ENCODE measurements at regions not wholly inside any gene's neighbourhood (a gene's known extent, or its start where the extent isn't known, plus 50 kb on each side); places are given as distances from the start of the nearest gene placed in this dataset.
"Not testable (repeated sequence)": the region's sequence is repeated elsewhere in the genome, so short reads cannot be mapped to it uniquely, and the experiment has no call there.

DNA sequence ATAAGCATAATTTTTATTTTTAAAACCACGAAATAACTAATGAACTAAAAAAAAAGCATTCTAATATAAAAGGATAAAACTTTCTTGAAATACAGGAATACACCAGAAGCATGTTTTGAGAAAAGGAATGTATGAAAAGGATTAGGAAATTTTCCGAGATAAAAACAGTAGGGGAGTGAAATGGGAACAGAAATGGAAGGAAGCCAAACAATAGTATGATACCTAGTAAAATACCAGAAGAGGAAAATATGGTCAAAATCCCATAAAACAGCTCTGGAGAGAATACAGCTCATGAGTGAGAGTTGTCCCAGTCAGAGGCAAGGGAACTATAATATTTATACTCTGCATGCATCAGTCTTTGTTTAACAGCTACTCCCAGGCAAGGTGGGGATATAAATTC lies 1016.2 kb downstream of the SLC6A15 start:
- H3K23ac ChIP-seq (ENCODE audit: low read length) = no peak overlapping the region
- no peak overlapping the region for H3K18ac ChIP-seq (ENCODE audit: low read length)
- no peak overlapping the region for H4K5ac ChIP-seq (ENCODE audit: low read length)
- H3K4me1 ChIP-seq (ENCODE audit: control insufficient read depth, low read depth, low read length) = no peaks in the 10 kb centered on the region
- H2BK15ac ChIP-seq (replicated peaks; ENCODE audit: low read depth) = no peak overlapping the region
- H2AK5ac ChIP-seq (ENCODE audit: low read length) = no peak overlapping the region
- H3K27ac ChIP-seq (ENCODE audit: low read depth, low read length) = no peak overlapping the region
- DNase-seq = peak; percentile 4
- H3K79me2 ChIP-seq (ENCODE audit: control insufficient read depth, insufficient read depth, low read length) = no peaks in the 10 kb centered on the region
- H3K56ac ChIP-seq (ENCODE audit: low read length) = no peak overlapping the region
- no CpG with 5 or more reads among the region's 2 CpGs for WGBS (ENCODE audit: extremely low coverage, insufficient coverage, low lambda C conversion rate)
- no peaks in the 10 kb centered on the region for H3K79me1 ChIP-seq (ENCODE audit: low read length)
- H2BK5ac ChIP-seq (ENCODE audit: low read length) = no peak overlapping the region
- no peak overlapping the region for H2BK120ac ChIP-seq (ENCODE audit: low read depth, low read length)
- H3K9ac ChIP-seq (ENCODE audit: low read length) = no peak overlapping the region
- no peak overlapping the region for H4K8ac ChIP-seq (ENCODE audit: low read depth, low read length)
- no peak overlapping the region for H3K4me2 ChIP-seq (ENCODE audit: low read length)
- H3K4me3 ChIP-seq (ENCODE audit: low read length) = no peak overlapping the region
- no peaks in the 10 kb centered on the region for H3K36me3 ChIP-seq (ENCODE audit: control insufficient read depth, insufficient read depth, low read length)
- no peaks in the 10 kb centered on the region for H3K27me3 ChIP-seq (ENCODE audit: insufficient read depth, low read length, poor library complexity)
- H3K4ac ChIP-seq (ENCODE audit: low read depth, low read length) = no peak overlapping the region

DNA sequence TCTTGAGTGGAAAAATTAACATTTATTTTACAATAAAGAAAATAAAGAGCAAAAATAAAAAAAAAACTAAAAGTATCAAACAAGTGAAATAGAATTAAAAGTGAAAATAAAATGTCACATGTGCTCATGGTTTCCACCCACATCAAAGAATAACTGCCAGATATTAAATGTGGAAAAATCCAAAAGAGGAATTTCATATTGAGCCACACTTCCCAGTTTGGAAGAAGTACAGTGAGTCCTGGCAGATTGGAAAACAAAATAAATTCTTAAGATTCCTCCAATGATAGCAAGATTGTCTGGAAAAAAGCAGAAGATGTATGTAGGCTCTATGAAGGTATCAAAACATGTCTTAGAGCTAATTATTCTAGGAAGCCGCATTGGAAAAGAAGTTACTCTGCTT lies 1019.5 kb downstream of the SLC6A15 start:
- Histone ChIP-seq H2BK5ac (ENCODE audit: low read length) (no peak overlapping the region), H3K4me1 (ENCODE audit: control insufficient read depth, low read depth, low read length) (no peaks in the 10 kb centered on the region), H3K18ac (ENCODE audit: low read length) (no peak overlapping the region), H2AK5ac (ENCODE audit: low read length) (no peak overlapping the region), H3K79me1 (ENCODE audit: low read length) (no peaks in the 10 kb centered on the region), H3K4ac (ENCODE audit: low read depth, low read length) (no peak overlapping the region), H2BK15ac (replicated peaks; ENCODE audit: low read depth) (no peak overlapping the region), H3K27ac (ENCODE audit: low read depth, low read length) (no peak overlapping the region), H3K4me2 (ENCODE audit: low read length) (no peak overlapping the region), H3K9ac (ENCODE audit: low read length) (no peak overlapping the region), H3K27me3 (ENCODE audit: insufficient read depth, low read length, poor library complexity) (no peaks in the 10 kb centered on the region), H3K4me3 (ENCODE audit: low read length) (no peak overlapping the region), H3K36me3 (ENCODE audit: control insufficient read depth, insufficient read depth, low read length) (no peaks in the 10 kb centered on the region), H2BK120ac (ENCODE audit: low read depth, low read length) (no peak overlapping the region), H4K8ac (ENCODE audit: low read depth, low read length) (no peak overlapping the region), H3K79me2 (ENCODE audit: control insufficient read depth, insufficient read depth, low read length) (no peaks in the 10 kb centered on the region), H3K23ac (ENCODE audit: low read length) (no peak overlapping the region), H4K5ac (ENCODE audit: low read length) (no peak overlapping the region), H3K56ac (ENCODE audit: low read length) (no peak overlapping the region)
- WGBS (ENCODE audit: extremely low coverage, insufficient coverage, low lambda C conversion rate) = no CpG with 5 or more reads among the region's 1 CpG
- DNase-seq = no peak

DNA sequence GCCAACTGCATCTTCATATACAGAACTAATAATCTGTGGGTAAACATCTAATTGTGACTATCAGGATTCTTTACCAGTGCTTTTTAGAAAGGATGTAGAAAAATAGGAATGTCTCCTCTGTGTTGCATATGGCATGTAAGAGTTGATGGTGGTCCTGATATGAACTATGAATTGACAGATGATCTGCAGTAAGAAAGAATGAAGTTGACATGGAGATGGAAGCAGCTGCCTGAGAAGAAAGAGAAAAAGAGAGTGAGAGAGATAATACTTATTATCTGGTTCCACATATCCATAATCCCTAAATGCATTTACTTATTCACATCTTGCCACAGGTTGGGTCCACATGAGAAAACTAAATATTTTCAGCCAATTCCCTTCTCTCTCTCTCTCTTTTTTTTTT lies 1022.9 kb downstream of the SLC6A15 start:
- H3K9ac ChIP-seq (ENCODE audit: low read length) = no peak overlapping the region
- H3K4me2 ChIP-seq (ENCODE audit: low read length) = no peak overlapping the region
- no peak for DNase-seq
- no peak overlapping the region for H4K5ac ChIP-seq (ENCODE audit: low read length)
- no peak overlapping the region for H2BK5ac ChIP-seq (ENCODE audit: low read length)
- H3K27me3 ChIP-seq (ENCODE audit: insufficient read depth, low read length, poor library complexity) = no peaks in the 10 kb centered on the region
- no peak overlapping the region for H2BK120ac ChIP-seq (ENCODE audit: low read depth, low read length)
- H3K4ac ChIP-seq (ENCODE audit: low read depth, low read length) = no peak overlapping the region
- H3K79me1 ChIP-seq (ENCODE audit: low read length) = no peaks in the 10 kb centered on the region
- no peaks in the 10 kb centered on the region for H3K36me3 ChIP-seq (ENCODE audit: control insufficient read depth, insufficient read depth, low read length)
- no peak overlapping the region for H3K18ac ChIP-seq (ENCODE audit: low read length)
- H3K4me3 ChIP-seq (ENCODE audit: low read length) = no peak overlapping the region
- no peaks in the 10 kb centered on the region for H3K4me1 ChIP-seq (ENCODE audit: control insufficient read depth, low read depth, low read length)
- no peak overlapping the region for H2BK15ac ChIP-seq (replicated peaks; ENCODE audit: low read depth)
- no peaks in the 10 kb centered on the region for H3K79me2 ChIP-seq (ENCODE audit: control insufficient read depth, insufficient read depth, low read length)
- H3K27ac ChIP-seq (ENCODE audit: low read depth, low read length) = no peak overlapping the region
- no peak overlapping the region for H3K23ac ChIP-seq (ENCODE audit: low read length)
- no peak overlapping the region for H3K56ac ChIP-seq (ENCODE audit: low read length)
- no peak overlapping the region for H4K8ac ChIP-seq (ENCODE audit: low read depth, low read length)
- H2AK5ac ChIP-seq (ENCODE audit: low read length) = no peak overlapping the region

DNA sequence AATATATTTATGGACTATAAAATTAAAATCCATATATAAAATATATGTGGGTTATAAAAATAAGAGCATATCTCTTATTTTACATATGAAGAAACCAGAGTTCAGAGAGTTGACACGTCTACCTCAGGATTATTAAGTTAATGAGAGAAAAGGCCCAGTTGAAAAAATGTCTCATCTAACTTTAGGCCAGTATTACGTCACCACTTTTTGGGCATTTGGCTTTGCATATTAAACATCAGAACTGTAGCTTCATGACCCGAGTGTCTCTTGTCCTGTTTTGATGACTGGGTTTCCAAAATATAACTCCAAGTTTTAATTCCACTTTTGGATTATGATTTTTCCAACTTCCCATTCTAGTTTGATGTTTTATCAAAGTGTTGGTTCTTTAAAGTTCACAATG lies 1026.1 kb downstream of the SLC6A15 start:
- no peaks in the 10 kb centered on the region for H3K79me2 ChIP-seq (ENCODE audit: control insufficient read depth, insufficient read depth, low read length)
- H3K4ac ChIP-seq (ENCODE audit: low read depth, low read length) = no peak overlapping the region
- H3K36me3 ChIP-seq (ENCODE audit: control insufficient read depth, insufficient read depth, low read length) = no peaks in the 10 kb centered on the region
- no peak overlapping the region for H2BK15ac ChIP-seq (replicated peaks; ENCODE audit: low read depth)
- H3K9ac ChIP-seq (ENCODE audit: low read length) = no peak overlapping the region
- H4K5ac ChIP-seq (ENCODE audit: low read length) = no peak overlapping the region
- no peaks in the 10 kb centered on the region for H3K27me3 ChIP-seq (ENCODE audit: insufficient read depth, low read length, poor library complexity)
- H3K27ac ChIP-seq (ENCODE audit: low read depth, low read length) = no peak overlapping the region
- no peak overlapping the region for H2BK5ac ChIP-seq (ENCODE audit: low read length)
- H3K18ac ChIP-seq (ENCODE audit: low read length) = no peak overlapping the region
- H2AK5ac ChIP-seq (ENCODE audit: low read length) = no peak overlapping the region
- H3K4me3 ChIP-seq (ENCODE audit: low read length) = no peak overlapping the region
- no peak overlapping the region for H4K8ac ChIP-seq (ENCODE audit: low read depth, low read length)
- H3K4me2 ChIP-seq (ENCODE audit: low read length) = no peak overlapping the region
- no peak overlapping the region for H3K23ac ChIP-seq (ENCODE audit: low read length)
- H3K56ac ChIP-seq (ENCODE audit: low read length) = no peak overlapping the region
- no peak overlapping the region for H2BK120ac ChIP-seq (ENCODE audit: low read depth, low read length)
- H3K79me1 ChIP-seq (ENCODE audit: low read length) = no peaks in the 10 kb centered on the region
- no peaks in the 10 kb centered on the region for H3K4me1 ChIP-seq (ENCODE audit: control insufficient read depth, low read depth, low read length)
- no CpG with 5 or more reads among the region's 3 CpGs for WGBS (ENCODE audit: extremely low coverage, insufficient coverage, low lambda C conversion rate)
- no peak for DNase-seq

DNA sequence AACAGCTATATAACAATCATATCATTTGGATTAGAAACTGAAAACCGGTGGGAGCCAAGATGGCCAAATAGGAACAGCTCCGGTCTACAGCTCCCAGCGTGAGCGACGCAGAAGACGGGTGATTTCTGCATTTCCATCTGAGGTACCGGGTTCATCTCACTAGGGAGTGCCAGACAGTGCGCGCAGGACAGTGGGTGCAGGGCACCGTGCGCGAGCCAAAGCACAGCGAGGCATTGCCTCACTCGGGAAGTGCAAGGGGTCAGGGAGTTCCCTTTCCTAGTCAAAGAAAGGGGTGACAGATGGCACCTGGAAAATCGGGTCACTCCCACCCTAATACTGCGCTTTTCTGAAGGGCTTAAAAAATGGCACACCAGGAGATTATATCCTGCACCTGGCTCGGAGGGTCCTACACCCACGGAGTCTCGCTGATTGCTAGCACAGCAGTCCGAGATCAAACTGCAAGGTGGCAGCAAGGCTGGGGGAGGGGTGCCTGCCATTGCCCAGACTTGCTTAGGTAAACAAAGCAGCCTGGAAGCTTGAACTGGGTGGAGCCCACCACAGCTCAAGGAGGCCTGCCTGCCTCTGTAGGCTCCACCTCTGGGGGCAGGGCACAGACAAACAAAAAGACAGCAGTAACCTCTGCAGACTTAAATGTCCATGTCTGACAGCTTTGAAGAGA lies 1041.5 kb downstream of the SLC6A15 start:
- H3K4ac ChIP-seq (ENCODE audit: low read depth, low read length); H2BK5ac ChIP-seq (ENCODE audit: low read length); H2AK5ac ChIP-seq (ENCODE audit: low read length); DNase-seq; H4K5ac ChIP-seq (ENCODE audit: low read length); H3K79me1 ChIP-seq (ENCODE audit: low read length); H2BK120ac ChIP-seq (ENCODE audit: low read depth, low read length); H3K79me2 ChIP-seq (ENCODE audit: control insufficient read depth, insufficient read depth, low read length); H3K4me3 ChIP-seq (ENCODE audit: low read length); H3K27ac ChIP-seq (ENCODE audit: low read depth, low read length); H3K4me1 ChIP-seq (ENCODE audit: control insufficient read depth, low read depth, low read length); H3K23ac ChIP-seq (ENCODE audit: low read length); H3K9ac ChIP-seq (ENCODE audit: low read length); H3K18ac ChIP-seq (ENCODE audit: low read length); H3K27me3 ChIP-seq (ENCODE audit: insufficient read depth, low read length, poor library complexity); H3K36me3 ChIP-seq (ENCODE audit: control insufficient read depth, insufficient read depth, low read length); H4K8ac ChIP-seq (ENCODE audit: low read depth, low read length); H2BK15ac ChIP-seq (replicated peaks; ENCODE audit: low read depth); H3K56ac ChIP-seq (ENCODE audit: low read length); H3K4me2 ChIP-seq (ENCODE audit: low read length): not testable (repeated sequence)
- no CpG with 5 or more reads among the region's 20 CpGs for WGBS (ENCODE audit: extremely low coverage, insufficient coverage, low lambda C conversion rate)

DNA sequence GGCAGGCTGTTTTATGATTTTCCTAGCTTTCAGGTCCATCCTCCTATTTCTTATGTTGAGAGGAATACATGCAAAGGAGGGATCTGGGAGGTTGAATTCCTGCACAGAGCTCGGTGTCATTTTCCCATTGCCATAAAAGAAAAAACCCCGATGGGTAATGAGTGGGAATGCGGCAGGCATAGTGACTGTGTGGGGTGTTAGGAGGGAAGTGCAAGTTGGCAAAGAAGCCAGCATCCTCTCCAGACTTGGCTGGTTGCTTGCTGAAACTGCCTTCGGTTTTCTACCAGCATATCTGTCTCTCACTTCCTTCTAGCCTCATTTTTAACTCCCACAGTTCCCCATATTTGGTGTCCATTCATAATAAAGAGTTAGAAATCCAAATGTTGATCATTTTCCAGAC lies 1046.1 kb downstream of the SLC6A15 start:
- Histone ChIP-seq H3K4ac (ENCODE audit: low read depth, low read length) (no peak overlapping the region), H3K56ac (ENCODE audit: low read length) (no peak overlapping the region), H3K79me2 (ENCODE audit: control insufficient read depth, insufficient read depth, low read length) (no peaks in the 10 kb centered on the region), H2BK15ac (replicated peaks; ENCODE audit: low read depth) (no peak overlapping the region), H2BK120ac (ENCODE audit: low read depth, low read length) (no peak overlapping the region), H2AK5ac (ENCODE audit: low read length) (no peak overlapping the region), H3K18ac (ENCODE audit: low read length) (no peak overlapping the region), H3K27ac (ENCODE audit: low read depth, low read length) (no peak overlapping the region), H2BK5ac (ENCODE audit: low read length) (no peak overlapping the region), H3K79me1 (ENCODE audit: low read length) (no peaks in the 10 kb centered on the region), H3K9ac (ENCODE audit: low read length) (no peak overlapping the region), H3K36me3 (ENCODE audit: control insufficient read depth, insufficient read depth, low read length) (no peaks in the 10 kb centered on the region), H3K4me1 (ENCODE audit: control insufficient read depth, low read depth, low read length) (no peaks in the 10 kb centered on the region), H3K4me3 (ENCODE audit: low read length) (no peak overlapping the region), H3K27me3 (ENCODE audit: insufficient read depth, low read length, poor library complexity) (no peaks in the 10 kb centered on the region), H4K8ac (ENCODE audit: low read depth, low read length) (no peak overlapping the region), H4K5ac (ENCODE audit: low read length) (no peak overlapping the region), H3K4me2 (ENCODE audit: low read length) (no peak overlapping the region), H3K23ac (ENCODE audit: low read length) (no peak overlapping the region)
- no CpG with 5 or more reads among the region's 4 CpGs for WGBS (ENCODE audit: extremely low coverage, insufficient coverage, low lambda C conversion rate)
- DNase-seq = no peak
